ENCODE measurements at regions not wholly inside any gene's neighbourhood (a gene's known extent, or its start where the extent isn't known, plus 50 kb on each side); places are given as distances from the start of the nearest gene placed in this dataset.

DNA sequence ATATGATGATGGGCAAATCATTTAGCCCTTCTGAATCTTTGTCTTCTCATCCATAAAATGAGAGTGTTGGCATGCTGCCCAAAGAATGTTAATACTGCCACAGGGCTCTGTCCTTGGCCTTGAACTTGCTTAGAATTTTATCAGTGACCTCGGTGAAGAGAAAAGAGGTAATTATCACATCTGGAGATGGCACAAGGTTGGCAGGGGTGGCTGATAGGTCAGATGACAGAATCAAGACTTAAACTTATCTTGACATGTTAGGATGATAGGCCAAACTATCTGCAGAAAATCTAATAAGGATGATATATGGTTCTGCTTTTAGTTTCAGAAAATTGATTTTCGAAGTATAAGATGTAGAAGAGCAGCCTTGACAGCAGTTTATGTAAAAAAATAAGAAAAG, 599.1 kb upstream of the CLINT1 start:
- TF ChIP-seq EZH2phosphoT487 (IDR thresholded peaks at IDR 0.05; ENCODE audit: insufficient read depth, low read depth) (no peak), EZH2 (IDR thresholded peaks at IDR 0.05; ENCODE audit: insufficient read depth, poor library complexity, severe bottlenecking) (no peak)

All from GM23248 (cell line).